Tibial artery (tissue), 4 donors: ENCODE measurements at regions not wholly inside any gene's neighbourhood (a gene's known extent, or its start where the extent isn't known, plus 50 kb on each side); places are given as distances from the start of the nearest gene placed in this dataset.
A peak's percentile ranks its signal among the peaks of the same experiment; 100 is the strongest.

Experiments used
- DNase-seq, 2 donors: peaks; one replicate each; pipeline ENCODE4 v3.0.0-alpha.2; 2019
- H3K27ac ChIP-seq, 2 donors: fragments of 200-600 bp; sonication (generic) in 1 of 2; 1 replicate in 1 of 2; 2 replicates in 1 of 2; pipeline ENCODE4 v1.5.1; 2018 to 2019; ENCODE audit warnings: mild to moderate bottlenecking in 1 of 2
- H3K27me3 ChIP-seq, 2 donors: fragments of 200-600 bp; sonication (generic) in 1 of 2; one replicate each; pipeline versions ENCODE4 v1.5.1 to v1.6.0; 2016 to 2019
- H3K36me3 ChIP-seq, 3 donors: fragments of 200-600 bp; sonication (generic) in 2 of 3; one replicate each; pipeline ENCODE4 v1.5.1; 2016 to 2019; ENCODE audit warnings: mild to moderate bottlenecking in 2 of 3
- H3K4me1 ChIP-seq, 4 donors: fragments of 200-600 bp; sonication (generic) in 2 of 4; 1 replicate in 3 of 4; 2 replicates in 1 of 4; pipeline ENCODE4 v1.5.1; 2016 to 2019
- H3K4me3 ChIP-seq, 2 donors: fragments of 200-600 bp; sonication (generic) in 1 of 2; 1 replicate in 1 of 2; 2 replicates in 1 of 2; pipeline ENCODE4 v1.5.1; 2018 to 2019; ENCODE audit warnings: mild to moderate bottlenecking in 2 of 2
- H3K9me3 ChIP-seq, 3 donors: fragments of 200-600 bp; sonication (generic) in 1 of 3; one replicate each; pipeline ENCODE4 v1.5.1; 2016 to 2019
- CTCF ChIP-seq, 2 experiments: fragments of 200-600 bp in 1 of 2; fragments of 450-650 bp in 1 of 2; IDR thresholded peaks; one replicate each; pipeline ENCODE4 v1.5.1; 2017 to 2019; ENCODE audit warnings: antibody characterized with exemption in 2 of 2, mild to moderate bottlenecking in 1 of 2, moderate library complexity in 1 of 2
- intact Hi-C: fragments of 100-400 bp; cut with DNase I; formaldehyde crosslinking; loops from one replicate; pipeline ENCODE4 v1.15.0; 2023; ENCODE audit warnings: low total_unique reads

DNA sequence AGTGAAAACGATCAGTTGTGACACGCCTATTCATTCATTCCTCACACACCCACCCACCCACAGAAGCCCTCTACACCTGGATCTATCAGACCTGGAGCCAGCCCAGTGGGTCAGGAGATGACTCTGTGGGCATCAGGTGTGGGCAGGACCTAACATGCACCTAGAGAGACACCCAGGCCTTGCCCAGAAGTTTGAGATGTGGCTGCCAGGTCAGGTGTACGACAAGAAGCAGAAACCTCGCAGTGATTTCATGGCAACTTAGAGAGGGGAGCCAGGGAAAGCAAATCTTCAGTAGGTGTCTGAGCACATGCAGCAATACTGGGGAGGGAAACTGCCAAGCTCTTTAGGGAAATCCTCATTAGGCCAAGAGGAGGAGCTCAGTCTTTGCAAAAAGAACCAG is 264.7 kb upstream of the ROPN1 start:
- Histone ChIP-seq H3K36me3 (no peaks in the 10 kb centered on the region), H3K27me3 (no peaks in the 10 kb centered on the region), H3K9me3 (no peaks in the 10 kb centered on the region), H3K4me1 (peaks cover 0 to 54% (median 30%) of the 10 kb centered on the region in 4 donors), H3K27ac (peak overlapping the region; percentile 58 to 62), H3K4me3 (no peak overlapping the region)
- intact Hi-C loops: no loop called here
- TF ChIP-seq CTCF (IDR thresholded peaks at IDR 0.05): no peak
- no peak for DNase-seq

DNA sequence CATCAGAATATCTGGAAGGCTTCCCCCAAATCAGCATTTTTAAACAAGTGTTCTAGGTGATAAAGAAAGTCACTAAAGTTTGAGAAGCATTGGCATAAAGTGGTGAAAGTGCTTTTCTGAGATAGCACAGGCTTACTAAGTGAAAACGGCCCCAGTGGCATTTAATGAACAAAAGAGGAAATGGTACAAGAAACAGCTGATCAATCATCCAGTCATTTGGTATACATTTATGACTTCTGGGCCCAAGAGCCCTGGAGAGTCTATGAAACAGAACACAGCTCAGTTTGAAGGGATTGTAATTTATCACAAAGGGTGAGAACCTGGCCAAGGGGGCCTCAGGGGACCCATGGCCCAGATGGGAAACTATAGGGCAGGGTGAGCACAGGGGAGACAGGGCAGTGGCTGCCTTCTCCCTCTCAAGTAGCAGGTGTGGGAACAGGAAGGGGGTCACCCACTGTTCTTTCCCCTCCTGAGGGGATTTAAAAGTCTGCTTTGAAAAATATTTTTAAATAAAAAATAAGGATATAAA is 265.5 kb upstream of the ROPN1 start:
- DNase-seq: no peak
- H3K27me3 ChIP-seq: no peaks in the 10 kb centered on the region
- H3K4me1 ChIP-seq: peaks cover 0 to 58% (median 32%) of the 10 kb centered on the region in 4 donors
- no peak overlapping the region for H3K4me3 ChIP-seq
- H3K9me3 ChIP-seq: no peaks in the 10 kb centered on the region
- intact Hi-C loops: no loop called here
- no peaks in the 10 kb centered on the region for H3K36me3 ChIP-seq
- peak overlapping the region; percentile 58 to 62 for H3K27ac ChIP-seq
- no peak for TF ChIP-seq CTCF (IDR thresholded peaks at IDR 0.05)

- H3K27ac ChIP-seq: peak overlapping the region; percentile 58 to 62
- peaks cover 0 to 64% (median 32%) of the 10 kb centered on the region in 4 donors for H3K4me1 ChIP-seq
- no peaks in the 10 kb centered on the region for H3K27me3 ChIP-seq
- no peak for DNase-seq
- H3K4me3 ChIP-seq: no peak overlapping the region
- intact Hi-C loops: no loop called here
- no peak for TF ChIP-seq CTCF (IDR thresholded peaks at IDR 0.05)
- no peaks in the 10 kb centered on the region for H3K9me3 ChIP-seq
- H3K36me3 ChIP-seq: no peaks in the 10 kb centered on the region
These were observed 266.2 kb upstream of the ROPN1 start for GRCh38 chr3:124258057-124258500.

DNA sequence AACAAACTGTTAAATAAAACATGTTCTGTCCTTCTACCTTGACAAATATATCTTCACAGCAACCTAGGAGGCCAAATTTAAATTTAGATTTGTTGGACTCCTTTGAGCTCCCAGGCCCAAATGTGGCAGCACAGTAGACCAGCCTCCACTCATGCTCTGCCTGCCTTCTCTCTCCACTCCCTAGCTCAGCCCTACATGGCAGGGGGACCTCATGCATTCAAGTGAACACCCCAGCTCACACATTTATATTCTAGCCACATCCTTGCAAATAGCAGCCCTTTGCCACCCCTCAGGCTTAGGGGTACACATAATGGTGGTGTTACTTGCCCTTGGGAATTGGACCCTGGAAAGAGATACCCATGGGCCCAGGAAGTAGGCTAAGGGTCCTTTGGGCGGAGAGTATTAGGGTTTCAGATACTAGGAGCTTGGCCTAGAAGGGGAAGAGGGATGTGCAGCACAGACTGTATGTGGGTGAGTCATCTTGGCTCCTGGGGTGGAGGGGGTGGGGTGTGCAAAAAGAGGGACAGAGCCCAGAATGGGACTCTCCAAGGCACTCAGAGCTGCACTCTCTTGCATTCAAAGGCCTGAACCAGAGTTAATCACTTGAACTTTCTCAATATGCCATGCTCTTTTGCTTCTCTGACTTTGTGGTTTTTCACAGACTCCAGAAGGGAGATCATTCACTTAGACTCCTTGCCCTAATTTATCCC is 268.4 kb upstream of the ROPN1 start:
- Histone ChIP-seq H3K4me3 (no peak overlapping the region), H3K4me1 (peaks cover 0 to 78% (median 41%) of the 10 kb centered on the region in 4 donors), H3K27me3 (no peaks in the 10 kb centered on the region), H3K9me3 (no peaks in the 10 kb centered on the region), H3K36me3 (peaks cover 0 to 5% (median 0%) of the 10 kb centered on the region in 3 donors), H3K27ac (peak overlapping the region; percentile 62 to 68)
- TF ChIP-seq CTCF (IDR thresholded peaks at IDR 0.05): no peak
- DNase-seq: peak; percentile 85 to 94
- intact Hi-C loops: no loop called here

DNA sequence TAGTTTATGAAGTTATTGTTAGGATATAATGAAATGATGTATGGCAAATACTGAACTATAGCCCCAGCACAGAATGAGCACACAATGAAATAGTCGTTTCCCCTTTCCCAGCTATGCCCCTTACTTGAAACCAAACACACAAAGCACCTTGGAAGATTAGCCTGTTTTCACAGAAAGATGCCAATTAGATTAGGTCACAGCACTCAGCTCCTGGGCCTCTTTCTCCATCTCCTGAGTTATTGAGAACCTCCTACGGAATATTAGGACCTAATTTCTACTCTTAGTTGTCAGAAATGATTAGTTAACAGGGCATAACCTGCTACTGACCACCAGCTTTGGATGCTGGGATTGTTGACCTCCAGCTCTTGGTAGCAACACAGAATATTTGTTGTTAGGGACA is 269.4 kb upstream of the ROPN1 start:
- H3K36me3 ChIP-seq: peaks cover 0 to 5% (median 0%) of the 10 kb centered on the region in 3 donors
- intact Hi-C loops: no loop called here
- no peak for TF ChIP-seq CTCF (IDR thresholded peaks at IDR 0.05)
- H3K9me3 ChIP-seq: no peaks in the 10 kb centered on the region
- H3K27ac ChIP-seq: peak overlapping the region; percentile 62 to 68
- DNase-seq: no peak
- H3K27me3 ChIP-seq: no peaks in the 10 kb centered on the region
- peaks cover 0 to 87% (median 44%) of the 10 kb centered on the region in 4 donors for H3K4me1 ChIP-seq
- H3K4me3 ChIP-seq: no peak overlapping the region
